GM19351 (cell line): ENCODE measurements at regions not wholly inside any gene's neighbourhood (a gene's known extent, or its start where the extent isn't known, plus 50 kb on each side); places are given as distances from the start of the nearest gene placed in this dataset.

Experiments used
- ATAC-seq: cut with Tn5 transposase; IDR thresholded peaks from one replicate; pipeline ENCODE4 v1.9.1; 2021; ENCODE audit warnings: mild to moderate bottlenecking, moderate library complexity; ENCODE audit not compliant: unreplicated experiment

DNA sequence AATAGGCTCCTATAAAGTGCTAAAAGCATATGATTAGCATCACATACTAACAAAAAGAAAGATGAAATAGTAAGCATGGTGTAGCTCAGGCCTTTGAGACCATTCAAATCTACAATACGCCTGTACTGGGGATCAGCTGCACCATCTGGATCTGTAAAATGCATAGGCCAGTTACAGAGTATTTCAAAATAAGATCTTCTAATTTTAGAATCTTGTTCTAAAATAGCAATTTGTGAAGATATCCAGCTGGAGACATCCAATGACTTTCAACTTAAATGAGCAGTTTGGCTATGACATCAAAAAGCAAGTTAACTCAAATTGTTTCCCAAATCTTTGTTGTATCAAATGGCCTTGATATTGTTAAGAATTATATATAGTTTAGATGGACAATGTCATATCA lies 386.3 kb downstream of the MRPS30 start:
- no peak for ATAC-seq
